Fibroblast of lung (primary cell): ENCODE measurements at regions not wholly inside any gene's neighbourhood (a gene's known extent, or its start where the extent isn't known, plus 50 kb on each side); places are given as distances from the start of the nearest gene placed in this dataset.

Experiments
- CTCF ChIP-seq, 2 donors: IDR thresholded peaks in 1 of 2; conservative IDR thresholded peaks in 1 of 2; 1 replicate in 1 of 2; 2 replicates in 1 of 2; pipeline ENCODE4 v1.5.1; 2011 to 2012; ENCODE audit warnings: low read length in 2 of 2, control low read depth in 1 of 2, inconsistent platforms in 1 of 2, low read depth in 1 of 2, mild to moderate bottlenecking in 1 of 2
- EZH2 ChIP-seq: IDR thresholded peaks from 2 replicates; pipeline ENCODE4 v1.5.1; 2012; ENCODE audit warnings: low read length, control low read depth, mild to moderate bottlenecking; ENCODE audit errors: missing control alignments

- TF ChIP-seq CTCF (conservative IDR thresholded peaks at IDR 0.05 in 1 of 2, IDR thresholded peaks at IDR 0.05 in 1 of 2; ENCODE audit: low read depth in 1 of 2, low read length in 2 of 2) = no peak
- TF ChIP-seq EZH2 = no peak
These were observed 121.8 kb downstream of the IL20RB start for GRCh38 chr3:137079571-137079970.
